GM12874 (cell line): ENCODE measurements at regions not wholly inside any gene's neighbourhood (a gene's known extent, or its start where the extent isn't known, plus 50 kb on each side); places are given as distances from the start of the nearest gene placed in this dataset.

Source experiments
- CTCF ChIP-seq: IDR thresholded peaks from 2 replicates; pipeline ENCODE4 v1.5.1; 2011; ENCODE audit warnings: low read depth, mild to moderate bottlenecking, control low read depth, low read length, moderate library complexity; ENCODE audit not compliant: insufficient read depth

DNA sequence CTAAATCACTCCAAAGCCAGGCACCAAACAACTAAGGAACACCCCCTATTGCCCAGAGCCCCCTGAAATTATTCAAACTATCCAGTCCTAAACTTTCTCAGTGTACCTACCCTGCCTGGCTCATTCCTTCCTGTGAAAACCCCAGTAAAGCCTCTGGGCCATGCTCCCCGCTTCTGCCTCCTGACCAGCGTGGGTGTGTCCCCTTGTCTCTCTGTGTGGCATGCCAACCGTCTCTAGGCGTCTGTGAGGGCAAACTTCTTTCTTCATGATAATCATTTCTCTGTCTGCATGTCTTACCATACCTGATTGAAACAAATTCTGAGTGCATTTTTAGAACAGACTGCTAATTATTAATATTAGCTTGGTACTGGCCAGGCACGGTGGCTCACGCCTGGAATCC lies 75.1 kb upstream of the EPCAM start:
- TF ChIP-seq CTCF = no peak

DNA sequence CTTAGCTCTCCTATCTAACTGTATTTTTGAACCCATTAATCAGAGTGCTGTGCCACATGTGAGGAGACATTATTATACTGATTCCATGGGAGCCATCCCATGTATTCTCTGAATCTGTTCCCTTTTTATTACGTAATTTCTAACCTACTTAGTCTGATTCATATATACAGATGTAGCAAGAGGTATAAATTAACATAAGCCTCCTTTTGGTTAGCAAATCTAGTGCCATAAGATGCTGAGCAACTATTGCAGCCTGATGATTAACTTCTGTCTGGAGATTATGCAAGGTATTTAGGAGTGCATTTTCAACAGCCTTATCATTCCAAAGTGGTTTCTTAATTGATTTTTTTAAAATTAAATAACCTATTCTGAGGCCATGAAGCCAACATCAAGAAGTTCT lies 80.2 kb upstream of the EPCAM start:
- no peak for TF ChIP-seq CTCF

GRCh38 chr2:47283659-47284058 lies 85.5 kb upstream of the EPCAM start:
- TF ChIP-seq CTCF = no peak

GRCh38 chr2:47282621-47283272 lies 86.4 kb upstream of the EPCAM start:
- TF ChIP-seq CTCF = no peak

DNA sequence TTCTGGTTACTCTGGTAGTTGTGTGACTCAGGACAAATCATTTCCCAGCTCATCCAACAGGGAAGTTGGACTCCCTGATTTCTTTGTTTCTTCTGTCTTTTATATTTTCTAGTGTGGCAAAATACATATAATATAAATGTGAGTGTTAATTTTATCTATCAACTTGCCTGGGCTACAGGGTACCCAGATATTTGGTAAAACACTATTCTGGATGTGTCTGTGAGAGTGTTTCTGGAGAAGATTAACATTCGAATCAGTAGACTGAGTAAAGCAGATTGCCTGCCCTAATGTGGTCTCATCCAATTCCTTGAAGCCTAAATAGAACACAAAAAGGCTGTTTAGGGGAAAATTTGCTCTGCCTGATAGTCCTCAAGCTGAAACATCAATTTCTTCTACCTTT lies 91.1 kb upstream of the EPCAM start:
- TF ChIP-seq CTCF = no peak

DNA sequence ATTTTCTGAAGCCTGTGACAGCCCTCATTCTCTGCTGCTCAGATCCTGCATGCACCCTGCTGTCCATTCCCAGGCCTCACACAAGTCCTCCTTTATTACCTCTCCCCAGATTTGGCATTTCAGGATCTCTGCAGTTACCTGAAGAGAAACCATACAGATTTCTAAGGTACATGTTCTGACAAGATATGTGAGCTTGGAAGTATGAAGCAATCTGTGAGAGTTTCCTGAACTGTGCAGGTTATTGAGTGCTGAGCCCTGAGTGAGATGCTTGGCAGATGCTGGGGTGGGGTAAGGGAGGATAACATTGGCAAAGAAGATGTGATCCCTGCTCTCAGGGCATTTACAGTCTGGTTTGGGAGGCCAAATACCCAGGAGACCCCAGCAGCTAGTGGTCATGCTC lies 91.9 kb upstream of the EPCAM start:
- TF ChIP-seq CTCF = no peak

GRCh38 chr2:47276061-47276460 lies 93.0 kb upstream of the EPCAM start:
- TF ChIP-seq CTCF = no peak
